ENCODE measurements at regions not wholly inside any gene's neighbourhood (a gene's known extent, or its start where the extent isn't known, plus 50 kb on each side); places are given as distances from the start of the nearest gene placed in this dataset.
"Not testable (repeated sequence)": the region's sequence is repeated elsewhere in the genome, so short reads cannot be mapped to it uniquely, and the experiment has no call there.

DNA sequence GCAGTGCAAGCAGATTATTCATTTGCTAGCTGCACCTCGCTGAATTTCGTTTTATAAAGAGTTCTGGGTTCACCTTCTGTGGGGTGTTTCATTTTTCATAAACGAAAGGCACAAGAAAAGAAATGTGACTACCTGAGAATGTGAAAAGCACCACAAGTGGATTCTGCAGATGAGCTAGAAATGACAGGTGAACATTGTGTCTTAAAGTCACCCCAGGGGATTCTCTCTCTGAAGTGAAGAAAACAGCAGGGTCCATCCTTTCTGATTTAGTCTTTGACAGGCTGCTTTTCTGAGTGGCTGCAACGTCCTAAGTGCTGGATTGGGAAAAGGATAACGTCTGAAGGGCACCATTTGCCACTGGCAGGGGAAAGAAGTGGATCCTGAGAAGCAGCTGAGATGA lies 469.3 kb downstream of the SPATA31D1 start:
- no peak for DNase-seq

DNA sequence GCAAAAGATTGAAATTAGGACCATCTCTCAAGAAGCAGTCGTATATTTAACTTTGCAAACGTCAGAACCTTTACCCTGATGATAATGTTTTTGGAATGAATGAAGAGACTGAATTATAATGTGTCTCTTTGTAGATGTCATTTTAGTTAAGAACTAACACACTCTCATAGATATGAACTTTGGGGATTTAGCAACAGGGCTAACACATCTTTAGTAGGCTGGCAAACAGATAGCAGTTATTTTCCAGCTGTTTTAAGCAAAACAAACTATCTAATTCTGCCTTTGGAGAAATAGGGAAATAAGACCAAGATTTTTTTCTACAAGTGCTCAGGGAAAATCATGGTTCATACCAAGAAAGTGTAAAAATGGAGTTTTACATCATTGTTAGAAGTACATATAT lies 469.7 kb downstream of the SPATA31D1 start:
- DNase-seq: no peak

DNA sequence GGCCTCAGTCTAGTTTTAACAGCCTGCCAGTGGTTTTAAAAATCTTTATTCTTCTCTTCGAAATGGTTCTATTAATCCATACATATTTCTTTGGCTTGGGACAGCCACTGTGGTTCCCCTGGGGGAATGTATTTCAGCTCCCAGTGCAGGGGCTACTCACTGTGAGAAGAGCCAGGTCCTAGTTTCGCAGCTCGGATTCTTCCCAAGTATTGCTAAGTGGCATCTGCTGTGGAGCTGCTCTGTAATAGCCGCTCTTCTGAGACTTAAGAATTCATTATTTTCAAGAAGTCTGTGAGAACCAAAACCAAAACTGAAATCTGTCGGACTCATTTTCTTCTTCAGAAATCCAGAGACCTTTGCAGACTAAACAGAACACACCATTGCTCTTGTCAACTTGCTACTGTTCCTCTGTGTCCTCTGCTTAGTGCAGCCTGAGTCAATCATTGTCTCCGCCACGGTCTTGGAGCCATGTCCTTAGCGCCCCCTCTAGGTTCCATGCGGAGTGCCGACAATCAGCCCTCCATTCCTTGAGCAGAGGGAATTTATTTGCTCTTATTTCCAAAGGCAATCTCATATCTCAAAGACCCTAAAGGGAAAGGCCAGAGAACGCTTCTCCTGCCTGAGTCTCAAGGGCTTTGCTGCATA lies 478.2 kb downstream of the SPATA31D1 start:
- no peak for DNase-seq

DNA sequence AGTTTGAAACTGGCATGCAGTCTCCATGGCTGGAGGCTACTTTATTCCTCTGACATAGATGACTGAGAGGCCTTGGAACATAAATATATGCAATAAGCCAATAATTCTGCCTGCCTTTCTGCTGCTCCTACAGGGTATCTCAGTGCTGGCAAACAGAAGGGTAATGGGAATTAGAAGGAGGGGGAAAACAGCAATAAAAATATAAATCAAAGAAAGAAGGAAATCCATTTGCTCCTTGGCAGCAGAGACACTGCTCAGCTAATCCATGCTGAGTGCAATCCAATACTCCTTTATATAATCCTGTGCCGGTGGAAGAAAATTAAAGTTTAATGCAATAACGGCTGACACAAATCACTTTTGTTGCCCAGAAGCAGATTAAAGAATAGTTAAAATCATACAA lies 478.9 kb downstream of the SPATA31D1 start:
- no peak for DNase-seq

DNA sequence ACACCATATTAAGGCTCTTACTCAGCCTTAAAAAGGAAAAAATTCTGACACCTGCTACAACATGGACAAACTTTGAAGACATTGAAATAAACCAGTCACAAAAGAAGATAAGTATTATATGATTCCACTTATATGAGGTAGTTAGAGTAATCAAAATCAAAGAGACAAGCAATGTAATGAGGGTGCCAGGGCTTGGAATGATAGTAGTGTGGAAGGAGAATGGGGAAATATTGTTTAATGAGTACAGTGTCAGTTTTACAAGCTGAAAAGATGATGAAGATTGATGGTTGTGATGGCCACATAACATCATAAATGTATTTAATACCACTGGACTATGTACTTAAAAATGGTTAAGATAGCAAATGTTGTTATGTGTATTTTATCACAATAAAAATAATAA lies 485.7 kb downstream of the SPATA31D1 start:
- DNase-seq: no peak

DNA sequence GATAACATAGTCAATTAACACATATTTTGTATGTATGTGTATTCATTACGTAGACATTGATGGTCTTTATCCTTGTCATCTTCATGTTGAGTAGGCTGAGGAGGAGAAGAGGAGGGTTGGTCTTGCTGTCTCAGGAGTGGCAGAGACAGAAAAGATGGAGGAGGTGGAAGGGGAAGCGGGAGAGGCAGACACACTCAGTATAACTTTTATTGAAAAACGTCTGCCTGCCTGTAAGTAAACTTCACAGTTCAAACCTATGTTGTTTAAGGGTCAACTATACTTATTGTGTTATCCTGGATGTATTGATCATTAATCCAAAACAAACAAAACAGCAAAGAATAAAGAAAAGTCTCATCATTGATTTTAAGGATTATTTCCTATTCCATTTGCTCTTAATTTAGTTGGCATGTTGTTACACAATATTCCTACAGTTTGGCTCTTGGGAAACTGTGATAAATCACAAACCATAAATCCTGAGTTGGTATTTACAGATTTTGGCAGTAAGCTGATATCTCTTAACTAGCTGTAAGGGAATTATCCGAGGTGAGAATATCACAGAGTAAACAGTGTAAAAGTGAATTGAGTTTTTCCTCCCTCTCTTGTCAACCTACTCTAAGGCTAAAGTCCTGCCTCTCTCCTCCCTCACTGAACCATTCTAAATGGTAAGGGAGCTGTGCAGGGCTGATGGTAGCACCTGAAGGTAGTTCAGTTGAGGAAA lies 487.2 kb downstream of the SPATA31D1 start:
- DNase-seq: no peak

DNA sequence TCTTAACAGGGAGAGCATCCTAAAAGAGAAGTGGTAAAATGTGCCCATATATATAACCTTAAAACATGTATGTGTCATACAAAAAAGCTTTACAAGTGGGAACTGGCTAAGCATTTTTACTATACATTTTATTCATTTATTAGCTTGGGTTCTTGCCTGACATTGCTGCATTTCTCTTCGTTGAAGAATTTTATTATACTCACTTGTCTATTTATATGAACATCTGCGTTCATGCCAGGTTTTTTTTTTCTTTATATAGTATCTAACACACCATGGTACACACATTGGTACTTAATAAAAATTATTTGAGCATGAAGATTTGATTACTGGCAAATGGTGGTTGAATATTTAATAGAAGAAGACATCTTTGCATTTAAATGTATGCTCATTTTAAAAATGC lies 492.3 kb downstream of the SPATA31D1 start:
- no peak for DNase-seq

DNA sequence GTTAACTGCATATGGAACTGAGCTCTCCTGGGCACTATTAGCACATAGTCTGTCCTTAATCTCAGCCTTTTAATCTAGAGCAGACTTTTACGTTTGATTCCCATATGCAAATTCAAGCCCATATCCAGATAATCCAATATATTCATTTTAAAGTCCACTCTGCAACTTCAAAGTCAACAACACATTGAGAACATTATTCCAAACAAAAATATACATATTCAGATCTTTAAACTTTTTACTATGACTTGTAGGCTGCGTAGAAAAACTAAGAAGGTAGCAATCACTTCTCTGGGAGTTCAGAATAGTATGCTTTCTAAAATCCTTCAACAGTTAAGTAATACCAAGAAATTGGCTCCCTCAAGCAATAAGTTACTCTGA lies 499.4 kb downstream of the SPATA31D1 start:
- no peak for DNase-seq

DNA sequence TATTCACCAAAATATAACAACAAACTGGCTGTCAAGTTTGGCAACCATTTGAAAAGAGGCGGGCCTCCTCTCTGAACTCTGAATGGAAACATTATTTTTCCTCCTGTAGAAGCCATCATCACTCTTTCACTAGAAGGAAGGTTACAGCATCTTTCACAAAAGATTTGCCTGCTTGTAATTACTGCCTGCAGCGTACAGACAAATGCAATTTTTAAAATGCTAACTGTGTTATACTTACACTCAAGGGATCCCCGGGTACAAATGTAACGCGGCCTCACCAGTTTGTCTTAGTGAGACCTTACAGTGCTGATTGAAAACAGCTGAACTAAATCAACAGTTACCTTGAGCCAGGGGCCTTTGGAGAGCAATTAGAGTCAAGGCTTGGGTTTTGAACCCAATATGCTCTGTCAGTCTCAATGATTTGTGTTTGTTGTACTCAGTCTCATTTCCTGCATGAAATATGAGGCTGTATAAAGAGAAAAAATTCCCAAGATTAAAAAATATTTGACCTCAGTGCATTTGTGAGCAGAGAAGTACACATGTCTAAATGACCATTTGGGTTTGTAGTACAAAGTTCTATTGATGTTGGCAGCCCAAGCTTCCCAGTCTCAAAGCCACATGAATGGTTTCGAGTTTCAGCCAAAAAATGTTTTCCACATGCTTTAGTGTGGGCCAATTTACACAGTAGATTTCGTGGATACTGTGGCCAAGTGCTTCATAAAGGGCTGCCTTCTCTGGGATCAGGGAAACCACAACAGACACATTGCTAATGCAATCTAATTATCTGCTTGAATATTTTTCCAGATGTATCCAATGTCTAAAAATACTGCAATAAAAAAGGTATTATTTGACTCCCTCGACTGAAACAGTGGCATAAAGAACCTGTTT lies 500.0 kb downstream of the SPATA31D1 start:
- DNase-seq: no peak

DNA sequence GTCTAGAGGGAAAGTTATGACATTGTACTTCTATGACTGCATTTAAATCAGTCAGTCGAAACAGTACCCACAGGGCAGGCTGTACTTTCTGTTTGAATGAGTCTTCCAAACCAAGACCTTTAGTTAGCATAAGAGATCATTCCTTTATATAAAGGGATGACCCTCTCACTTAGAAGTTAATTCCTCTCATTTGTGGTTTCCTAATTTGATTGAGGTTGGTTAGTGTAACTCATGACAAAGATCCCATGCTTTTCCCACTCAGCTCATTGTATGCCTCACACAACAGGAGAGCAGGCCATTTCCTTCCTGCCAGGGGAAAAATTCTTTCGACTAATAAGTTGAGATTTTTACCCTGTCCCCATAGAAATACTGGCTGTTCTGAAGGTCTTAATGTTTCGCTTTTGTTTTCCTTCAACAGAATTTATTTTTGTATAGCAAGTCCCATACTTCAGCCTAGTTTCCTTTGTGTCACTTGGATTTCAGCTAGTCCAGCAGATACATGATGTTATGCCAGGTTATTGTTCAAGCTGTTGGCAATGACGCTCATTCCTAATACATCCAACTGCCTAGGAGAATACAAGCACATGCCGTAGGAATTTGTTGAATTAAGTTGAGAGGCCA lies 500.7 kb downstream of the SPATA31D1 start:
- no peak for DNase-seq

DNA sequence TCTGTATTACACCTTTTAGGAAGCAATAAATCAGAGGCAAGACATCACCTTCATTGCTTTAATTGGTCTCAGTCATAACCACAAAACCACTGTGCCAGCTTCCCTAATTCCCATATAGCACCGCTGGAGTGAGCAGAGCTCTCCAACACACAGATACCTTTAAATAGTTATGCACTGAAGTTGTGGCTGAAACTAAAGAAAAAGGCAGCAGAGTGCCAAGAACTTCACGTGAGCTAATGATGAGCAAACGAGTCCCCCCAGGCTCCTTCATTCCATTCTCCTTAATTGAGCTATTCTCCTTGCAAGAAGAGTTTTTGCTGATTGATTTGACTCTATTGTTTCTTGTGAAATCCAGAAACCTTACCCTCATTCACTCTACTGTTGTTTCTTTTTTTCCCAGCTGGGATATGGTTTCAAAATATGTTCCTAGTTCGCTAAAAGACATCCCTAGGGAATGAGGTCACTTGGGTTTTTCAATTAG lies 501.5 kb downstream of the SPATA31D1 start:
- no peak for DNase-seq

DNA sequence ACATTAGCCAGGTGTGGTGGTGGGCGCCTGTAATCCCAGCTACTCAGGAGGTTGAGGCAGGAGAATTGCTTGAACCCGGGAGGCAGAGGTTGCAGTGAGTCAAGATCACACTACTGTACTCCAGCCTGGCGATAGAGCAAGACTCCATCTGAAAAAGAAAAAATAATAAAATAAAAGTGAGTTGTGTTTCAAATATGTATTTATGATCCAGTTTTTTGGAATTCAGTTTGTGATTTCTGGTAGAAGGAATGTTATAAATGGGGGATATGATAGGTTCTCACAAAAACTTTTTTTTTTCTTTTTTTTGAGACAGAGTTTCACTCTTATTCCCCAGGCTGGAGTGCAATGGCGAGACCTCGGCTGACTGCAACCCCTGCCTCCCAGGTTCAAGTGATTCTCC lies 502.2 kb downstream of the SPATA31D1 start:
- DNase-seq: not testable (repeated sequence)

DNA sequence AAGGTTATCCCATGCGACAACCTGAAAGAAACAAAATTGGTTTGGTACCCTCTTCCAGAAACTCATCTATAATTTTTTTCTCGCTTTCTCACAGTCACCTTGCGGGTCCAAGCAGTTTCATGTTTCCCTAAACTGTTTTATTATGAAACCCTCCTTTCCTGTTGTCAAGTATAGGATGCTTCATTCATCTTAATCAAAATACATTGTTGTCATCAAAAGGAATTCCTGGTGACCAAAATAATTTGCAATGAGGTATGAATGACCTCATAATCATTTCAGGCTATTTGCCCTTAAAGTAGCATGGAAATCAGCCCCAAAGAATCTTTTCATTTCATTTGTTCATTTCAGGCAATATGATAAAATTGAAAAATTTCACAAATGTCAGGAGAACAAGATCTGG lies 503.0 kb downstream of the SPATA31D1 start:
- DNase-seq: no peak

DNA sequence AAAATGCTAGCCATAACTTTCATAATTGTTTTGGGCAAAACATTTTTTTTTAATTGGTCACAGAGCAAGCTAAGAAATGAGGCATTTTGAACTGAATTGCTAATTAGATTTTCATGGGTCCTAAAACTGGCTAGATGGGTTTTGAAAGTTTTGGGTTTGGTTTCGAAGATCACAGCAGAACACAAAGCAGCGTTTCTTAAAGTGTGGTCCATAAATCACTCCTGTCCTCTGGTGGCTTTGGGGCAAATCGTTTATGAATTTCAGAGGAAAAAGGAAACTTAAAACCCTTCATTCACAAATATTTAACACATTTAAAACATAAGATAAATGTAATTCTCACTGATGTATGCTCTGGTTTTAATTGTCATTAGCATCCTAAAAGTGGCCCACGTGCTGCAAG lies 503.7 kb downstream of the SPATA31D1 start:
- no peak for DNase-seq

DNA sequence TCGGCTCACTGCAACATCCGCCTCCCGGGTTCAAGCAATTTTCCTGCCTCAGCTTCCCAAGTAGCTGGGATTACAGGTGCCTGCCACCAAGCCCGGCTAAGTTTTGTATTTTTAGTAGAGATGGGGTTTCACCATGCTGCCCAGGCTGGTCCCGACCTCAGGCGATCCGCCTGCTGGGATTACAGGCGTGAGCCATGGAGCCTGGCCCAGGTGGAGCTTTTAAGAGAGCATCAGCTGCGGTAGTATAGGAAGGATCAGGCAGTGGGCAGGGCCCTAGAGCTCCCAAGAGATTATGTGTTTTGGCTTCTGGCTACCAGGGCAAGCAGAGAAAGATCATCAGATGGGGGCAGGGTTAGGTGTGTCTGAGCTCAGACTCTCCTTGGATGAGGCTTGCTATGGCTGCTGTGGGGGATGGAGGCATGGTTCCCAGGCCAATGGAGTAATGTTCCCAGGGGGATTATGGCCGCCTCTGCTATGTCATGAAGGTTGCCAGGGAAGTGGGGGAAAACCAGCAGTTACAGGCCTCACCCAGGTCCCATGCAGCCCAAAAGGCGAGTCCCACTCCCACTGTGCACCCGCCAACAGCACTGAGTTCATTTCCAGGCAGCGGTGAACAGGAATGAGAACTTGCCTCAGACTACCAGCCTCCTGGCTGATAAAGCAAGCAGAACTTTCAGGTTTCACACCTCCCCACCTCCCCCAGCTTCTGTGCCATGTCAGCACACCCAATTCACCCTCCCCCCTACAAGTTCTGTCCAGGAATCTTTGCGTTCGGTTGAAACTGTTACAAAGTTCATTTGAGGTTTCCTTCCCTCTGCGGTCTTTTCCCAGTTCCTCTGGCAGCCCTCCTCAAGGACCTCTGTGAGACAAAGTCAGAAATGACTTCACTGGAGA lies 507.6 kb downstream of the SPATA31D1 start:
- no peak for DNase-seq

DNA sequence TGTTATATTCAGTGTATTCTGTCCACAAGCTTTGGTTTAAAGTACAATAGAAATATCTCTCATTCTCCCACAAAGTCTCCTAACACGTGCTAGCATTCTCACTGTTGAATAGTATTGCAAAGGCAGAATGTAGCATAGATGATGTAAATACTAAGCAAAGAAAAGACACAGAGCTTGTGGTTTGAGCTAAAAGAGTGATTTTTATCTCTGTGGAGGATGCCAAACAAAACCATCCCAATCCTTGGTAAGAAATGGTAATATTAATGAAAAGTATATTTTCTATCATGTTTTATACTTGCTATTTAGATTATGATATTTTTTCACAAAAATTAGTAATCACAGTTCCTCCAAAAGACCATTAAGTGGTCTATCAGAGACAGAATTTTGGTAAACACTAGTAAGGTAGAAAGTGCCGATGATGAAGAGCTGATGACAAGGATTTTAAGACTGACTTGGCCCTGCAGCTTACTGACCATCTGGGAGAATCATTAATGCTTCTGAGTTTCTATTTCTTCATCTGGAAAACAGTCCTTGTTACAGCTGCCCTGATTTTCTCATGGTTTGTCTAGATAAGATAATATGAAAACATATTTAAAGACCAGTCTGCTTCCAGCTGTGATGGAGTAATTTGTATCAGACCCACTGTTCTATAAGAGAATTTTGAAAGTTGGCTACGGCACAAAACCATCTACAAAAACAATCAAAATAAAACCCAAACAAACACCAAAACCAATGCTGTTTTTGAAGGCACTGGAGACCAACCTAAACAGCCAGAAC lies 510.2 kb downstream of the SPATA31D1 start:
- no peak for DNase-seq

DNA sequence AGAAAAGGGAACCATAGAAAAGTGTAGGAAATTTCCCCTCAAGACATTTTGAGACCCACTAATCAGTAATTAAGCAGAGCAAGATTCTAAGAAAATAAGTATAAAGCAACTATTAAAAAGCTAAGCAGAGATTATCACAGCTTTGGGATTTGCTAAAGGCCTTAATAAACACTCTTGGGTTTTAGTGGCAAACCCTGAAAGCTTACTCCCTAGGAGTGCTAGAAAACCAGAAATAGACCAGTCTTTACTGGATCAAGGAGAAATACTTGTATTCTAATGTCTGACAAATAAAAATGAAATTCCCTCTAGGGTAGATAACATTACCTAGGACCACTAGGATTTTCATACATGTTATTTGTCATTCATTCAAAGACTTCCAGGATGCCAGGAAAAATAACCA lies 510.8 kb downstream of the SPATA31D1 start:
- DNase-seq: no peak

DNA sequence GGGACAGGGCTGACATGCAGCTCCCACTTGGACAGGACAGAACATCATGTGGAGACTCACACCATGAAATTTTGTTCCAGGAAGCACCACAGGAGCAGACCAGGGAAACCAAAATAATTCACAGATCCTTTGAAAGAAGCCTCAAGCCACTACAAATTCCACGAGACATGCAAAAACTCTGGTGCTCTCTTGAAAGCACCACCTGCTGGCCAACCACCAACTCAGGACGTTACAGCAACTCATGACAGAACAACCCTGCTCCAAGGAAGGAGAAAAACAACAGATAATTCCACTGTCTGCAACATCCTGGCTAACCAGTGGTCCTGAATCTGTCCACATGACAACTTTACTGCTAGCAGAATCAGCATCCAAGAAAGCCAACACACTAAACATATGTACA lies 516.0 kb downstream of the SPATA31D1 start:
- no peak for DNase-seq

DNA sequence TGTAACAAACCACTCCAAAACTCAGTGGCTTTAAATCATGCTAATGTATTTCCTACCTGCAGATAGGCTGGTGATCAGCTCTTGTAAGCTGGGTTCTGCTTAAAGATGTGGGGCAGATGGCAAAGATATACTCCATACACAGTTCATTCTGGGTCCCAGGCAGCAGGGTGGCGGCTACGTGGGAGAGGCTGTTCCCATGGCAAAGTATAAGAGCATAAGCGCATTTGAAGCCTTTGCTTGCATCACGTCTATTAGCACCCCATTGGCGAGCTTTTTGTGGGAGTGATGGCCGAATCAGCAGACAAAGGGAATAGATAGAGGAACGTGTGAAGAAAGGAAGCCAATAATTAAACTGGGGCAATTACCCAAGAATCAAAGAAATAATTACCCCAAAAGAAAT lies 523.1 kb downstream of the SPATA31D1 start:
- DNase-seq: no peak

DNA sequence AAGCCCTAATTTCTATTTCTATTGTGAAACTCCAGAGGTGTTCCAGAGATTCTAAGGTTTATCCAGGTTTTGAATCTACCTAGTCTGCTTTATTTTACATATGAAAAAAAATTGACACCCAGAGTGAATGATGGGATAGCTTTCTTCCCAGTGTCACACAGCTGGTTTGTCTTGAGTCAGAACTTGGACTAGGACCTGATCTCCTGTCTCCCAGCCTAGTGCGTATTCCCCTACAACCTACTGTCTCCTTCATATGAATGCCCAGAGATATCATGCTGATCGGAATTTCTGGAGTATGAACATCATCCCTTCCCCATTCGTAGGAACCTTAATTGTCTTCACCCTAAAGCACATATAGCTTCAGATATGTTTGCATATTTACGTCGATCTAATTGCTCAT lies 524.2 kb downstream of the SPATA31D1 start:
- no peak for DNase-seq

DNA sequence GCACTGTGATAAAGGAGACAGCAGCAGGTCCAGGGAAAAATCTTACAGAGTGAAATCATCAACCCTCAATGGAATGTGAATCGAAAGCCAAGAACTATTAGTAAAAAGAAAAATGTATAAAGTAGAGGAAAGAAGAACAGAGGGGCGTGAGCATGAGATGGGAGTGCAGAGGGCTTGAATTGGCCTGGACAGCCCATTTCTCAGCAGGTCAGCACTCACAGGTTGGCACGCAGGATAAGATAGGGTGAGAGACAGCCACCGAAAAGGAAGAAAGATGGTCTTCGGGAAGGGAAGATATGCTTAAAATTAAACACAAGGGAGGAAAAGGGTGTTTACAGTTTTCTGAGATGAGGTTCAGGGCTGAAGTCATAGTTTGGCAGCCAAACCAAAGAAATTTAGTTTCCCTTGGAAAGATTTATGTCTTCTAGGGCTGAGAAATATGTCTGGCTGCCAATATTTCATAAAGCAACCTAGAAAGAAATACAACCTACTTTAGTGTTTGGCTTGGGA lies 524.7 kb downstream of the SPATA31D1 start:
- no peak for DNase-seq
